H9 (cell line): ENCODE measurements at regions not wholly inside any gene's neighbourhood (a gene's known extent, or its start where the extent isn't known, plus 50 kb on each side); places are given as distances from the start of the nearest gene placed in this dataset.

ENCODE experiments used
- DNase-seq: peaks from one replicate; pipeline ENCODE4 v3.0.0-alpha.2; 2017
- H2AFZ ChIP-seq: one replicate; pipeline ENCODE4 v1.6.1; 2013; ENCODE audit warnings: mild to moderate bottlenecking, low read length, control low read depth, moderate library complexity
- H2AK5ac ChIP-seq: 2 replicates; pipeline ENCODE4 v1.6.1; 2013; ENCODE audit warnings: low read length, control low read depth, mixed read lengths; ENCODE audit not compliant: insufficient read length
- H2BK120ac ChIP-seq: one replicate; pipeline ENCODE4 v1.6.1; 2013; ENCODE audit warnings: low read depth, mild to moderate bottlenecking, low read length, control low read depth, inconsistent platforms; ENCODE audit not compliant: poor library complexity, severe bottlenecking
- H2BK12ac ChIP-seq: 2 replicates; pipeline ENCODE4 v1.6.1; 2013; ENCODE audit warnings: low read length, control low read depth, mixed read lengths, low read depth; ENCODE audit not compliant: insufficient read length
- H2BK15ac ChIP-seq: 2 replicates; pipeline ENCODE4 v1.6.1; 2013; ENCODE audit warnings: low read depth, low read length, control low read depth
- H2BK20ac ChIP-seq: one replicate; pipeline ENCODE4 v1.6.1; 2013; ENCODE audit warnings: low read depth, mild to moderate bottlenecking, low read length, control low read depth, inconsistent platforms; ENCODE audit not compliant: poor library complexity, severe bottlenecking
- H2BK5ac ChIP-seq: 2 replicates; pipeline ENCODE4 v1.6.1; 2013; ENCODE audit warnings: low read length, control low read depth, mixed read lengths; ENCODE audit not compliant: insufficient read length
- H3K14ac ChIP-seq: 2 replicates; pipeline ENCODE4 v1.6.1; 2013; ENCODE audit warnings: low read length, control low read depth; ENCODE audit not compliant: insufficient read depth
- H3K18ac ChIP-seq: 2 replicates; pipeline ENCODE4 v1.6.1; 2013; ENCODE audit warnings: low read depth, mild to moderate bottlenecking, mixed read lengths, low read length, control low read depth; ENCODE audit not compliant: insufficient read length
- H3K23ac ChIP-seq: 2 replicates; pipeline ENCODE4 v1.6.1; 2013; ENCODE audit warnings: low read length, control low read depth, mixed read lengths, low read depth; ENCODE audit not compliant: insufficient read length
- H3K23me2 ChIP-seq: 2 replicates; pipeline ENCODE4 v1.6.1; 2013; ENCODE audit warnings: low read depth, mild to moderate bottlenecking, mixed read lengths, low read length, control low read depth; ENCODE audit not compliant: insufficient read length, poor library complexity, severe bottlenecking
- H3K27ac ChIP-seq: 2 replicates; pipeline ENCODE4 v1.5.1; 2013; ENCODE audit warnings: low read length, control low read depth, mixed read lengths, low read depth; ENCODE audit not compliant: insufficient read length
- H3K27me3 ChIP-seq: 2 replicates; pipeline ENCODE4 v1.6.1; 2013; ENCODE audit warnings: low read length, control low read depth, inconsistent platforms; ENCODE audit not compliant: insufficient read depth
- H3K4ac ChIP-seq: 2 replicates; pipeline ENCODE4 v1.6.1; 2013; ENCODE audit warnings: low read depth, mild to moderate bottlenecking, control low read depth, inconsistent platforms, low read length, moderate library complexity
- H3K4me1 ChIP-seq: 2 replicates; pipeline ENCODE4 v1.6.1; 2013; ENCODE audit warnings: low read length, control low read depth, inconsistent platforms; ENCODE audit not compliant: insufficient read depth
- H3K4me2 ChIP-seq: 2 replicates; pipeline ENCODE4 v1.6.1; 2013; ENCODE audit warnings: low read length, control low read depth, mixed read lengths; ENCODE audit not compliant: insufficient read length, insufficient read depth
- H3K56ac ChIP-seq: 2 replicates; pipeline ENCODE4 v1.6.1; 2013; ENCODE audit warnings: low read depth, mild to moderate bottlenecking, mixed read lengths, low read length, control low read depth; ENCODE audit not compliant: insufficient read length
- H3K79me1 ChIP-seq: 2 replicates; pipeline ENCODE4 v1.6.1; 2013; ENCODE audit warnings: low read depth, mild to moderate bottlenecking, moderate library complexity, low read length, control low read depth, inconsistent platforms; ENCODE audit not compliant: insufficient read depth, poor library complexity, severe bottlenecking
- H3K79me2 ChIP-seq: 2 replicates; pipeline ENCODE4 v1.6.1; 2013; ENCODE audit warnings: low read length, control low read depth, inconsistent platforms; ENCODE audit not compliant: insufficient read depth
- H3K9ac ChIP-seq: 2 replicates; pipeline ENCODE4 v1.6.1; 2013; ENCODE audit warnings: low read length, control low read depth, mixed read lengths; ENCODE audit not compliant: insufficient read length; ENCODE audit errors: extremely low read depth
- H3K9me3 ChIP-seq: one replicate; pipeline ENCODE4 v1.6.1; 2013; ENCODE audit warnings: low read depth, low read length, inconsistent platforms; ENCODE audit not compliant: control insufficient read depth
- H3T11ph ChIP-seq: one replicate; pipeline ENCODE4 v1.6.1; 2013; ENCODE audit warnings: mild to moderate bottlenecking, low read length, control low read depth, inconsistent platforms
- H4K20me1 ChIP-seq: one replicate; pipeline ENCODE4 v1.6.1; 2013; ENCODE audit not compliant: control insufficient read depth, insufficient read length, insufficient read depth
- H4K5ac ChIP-seq: 2 replicates; pipeline ENCODE4 v1.6.1; 2013; ENCODE audit warnings: low read depth, mild to moderate bottlenecking, mixed read lengths, low read length, control low read depth; ENCODE audit not compliant: insufficient read length
- H4K8ac ChIP-seq: replicated peaks from 2 replicates; pipeline ENCODE4 v1.6.1; 2013; ENCODE audit warnings: low read length, control low read depth, mixed read lengths, low read depth; ENCODE audit not compliant: insufficient read length
- H4K91ac ChIP-seq: 2 replicates; pipeline ENCODE4 v1.6.1; 2013; ENCODE audit warnings: low read depth, mild to moderate bottlenecking, moderate library complexity, mixed read lengths, low read length, control low read depth; ENCODE audit not compliant: insufficient read length
- H3K27ac Mint-ChIP-seq, 3 experiments: 2 replicates in 2 of 3; 3 replicates in 1 of 3; pipeline ENCODE4 v1.8.0; 2020 to 2021; ENCODE audit warnings: mixed read lengths in 3 of 3, mild to moderate bottlenecking in 1 of 3, moderate library complexity in 1 of 3
- H3K27me3 Mint-ChIP-seq: 2 replicates; pipeline ENCODE4 v1.8.0; 2021; ENCODE audit warnings: low read depth, mild to moderate bottlenecking, moderate library complexity, mixed read lengths
- H3K36me3 Mint-ChIP-seq, 3 experiments: 2 replicates in 2 of 3; 3 replicates in 1 of 3; pipeline ENCODE4 v1.8.0; 2020 to 2021; ENCODE audit warnings: low read depth in 3 of 3, mixed read lengths in 3 of 3; ENCODE audit not compliant: insufficient read depth in 1 of 3
- H3K4me1 Mint-ChIP-seq, 2 experiments: 2 replicates each; pipeline ENCODE4 v1.8.0; 2020; ENCODE audit warnings: mixed read lengths in 2 of 2
- H3K4me3 Mint-ChIP-seq, 2 experiments: 2 replicates in 1 of 2; 3 replicates in 1 of 2; pipeline ENCODE4 v1.8.0; 2020 to 2021; ENCODE audit warnings: mild to moderate bottlenecking in 2 of 2, mixed read lengths in 2 of 2, moderate library complexity in 1 of 2
- H3K9me3 Mint-ChIP-seq, 2 experiments: 2 replicates in 1 of 2; 3 replicates in 1 of 2; pipeline ENCODE4 v1.8.0; 2020; ENCODE audit warnings: mild to moderate bottlenecking in 2 of 2, mixed read lengths in 2 of 2, moderate library complexity in 1 of 2
- CTCF ChIP-seq: fragments of 200-600 bp; sonication (generic); conservative IDR thresholded peaks from 3 replicates; pipeline ENCODE4 v1.8.0; 2021; ENCODE audit warnings: antibody characterized with exemption, mild to moderate bottlenecking
- WGBS: extraction: QIAGEN DNeasy Blood & Tissue Kit; methylation state at CpG from one replicate; pipeline ENCODE4 v1.1.7; 2013; ENCODE audit warnings: missing lambda C conversion rate, low lambda C conversion rate, mixed read lengths; ENCODE audit not compliant: insufficient read length; ENCODE audit errors: extremely low coverage; 5-methylcytosine and 5-hydroxymethylcytosine counted together

- Mint-ChIP-seq H3K27me3 (peaks cover 5% of the 10 kb centered on the region), H3K4me1 (peaks cover 17 to 20% of the 10 kb centered on the region in 2 experiments), H3K9me3 (no peaks in the 10 kb centered on the region; a peak in 2 of 5 replicates), H3K27ac (no peak overlapping the region), H3K36me3 (no peaks in the 10 kb centered on the region; a peak in 1 of 7 replicates), H3K4me3 (no peak overlapping the region)
- Histone ChIP-seq H4K8ac (no peak overlapping the region), H3K18ac (no peak overlapping the region), H3K4me2 (no peak overlapping the region), H2BK12ac (no peak overlapping the region), H2BK120ac (no peak overlapping the region), H2BK20ac (no peak overlapping the region), H2AK5ac (no peak overlapping the region), H3K9me3 (no peaks in the 10 kb centered on the region), H3K4me1 (no peaks in the 10 kb centered on the region; the same call in 1 of the 2 replicates), H4K5ac (no peak overlapping the region), H4K20me1 (no peaks in the 10 kb centered on the region), H3K79me1 (no peaks in the 10 kb centered on the region), H2BK5ac (no peak overlapping the region), H3K23me2 (peaks cover 5% of the 10 kb centered on the region), H3K14ac (no peak overlapping the region), H3K9ac (no peak overlapping the region), H3K4ac (no peak overlapping the region), H3T11ph (no peak overlapping the region), H3K23ac (no peak overlapping the region), H2BK15ac (no peak overlapping the region), H4K91ac (no peak overlapping the region), H3K56ac (no peak overlapping the region), H3K79me2 (no peaks in the 10 kb centered on the region), H2AFZ (no peak overlapping the region), H3K27ac (no peak overlapping the region), H3K27me3 (no peaks in the 10 kb centered on the region)
- no peak for DNase-seq
- no CpG with 5 or more reads among the region's 8 CpGs for WGBS
- no peak for TF ChIP-seq CTCF
Observed at GRCh38 chr15:77940381-77940947, 137.0 kb downstream of the TBC1D2B start.
